ENCODE measurements at regions not wholly inside any gene's neighbourhood (a gene's known extent, or its start where the extent isn't known, plus 50 kb on each side); places are given as distances from the start of the nearest gene placed in this dataset.
"Not testable (repeated sequence)": the region's sequence is repeated elsewhere in the genome, so short reads cannot be mapped to it uniquely, and the experiment has no call there.

- no peak for DNase-seq (ENCODE audit: low spot score)
Measured at GRCh38 chr5:179407191-179408175, 62.2 kb upstream of the ADAMTS2 start.

- DNase-seq (ENCODE audit: low spot score), result no peak
Measured at GRCh38 chr5:179406031-179406961, 61.0 kb upstream of the ADAMTS2 start.

- no peak for DNase-seq (ENCODE audit: low spot score)
Measured at GRCh38 chr5:179405426-179406030, 60.3 kb upstream of the ADAMTS2 start.

GRCh38 chr5:179405054-179405416, 59.8 kb upstream of the ADAMTS2 start:
- no peak for DNase-seq (ENCODE audit: low spot score)

DNA sequence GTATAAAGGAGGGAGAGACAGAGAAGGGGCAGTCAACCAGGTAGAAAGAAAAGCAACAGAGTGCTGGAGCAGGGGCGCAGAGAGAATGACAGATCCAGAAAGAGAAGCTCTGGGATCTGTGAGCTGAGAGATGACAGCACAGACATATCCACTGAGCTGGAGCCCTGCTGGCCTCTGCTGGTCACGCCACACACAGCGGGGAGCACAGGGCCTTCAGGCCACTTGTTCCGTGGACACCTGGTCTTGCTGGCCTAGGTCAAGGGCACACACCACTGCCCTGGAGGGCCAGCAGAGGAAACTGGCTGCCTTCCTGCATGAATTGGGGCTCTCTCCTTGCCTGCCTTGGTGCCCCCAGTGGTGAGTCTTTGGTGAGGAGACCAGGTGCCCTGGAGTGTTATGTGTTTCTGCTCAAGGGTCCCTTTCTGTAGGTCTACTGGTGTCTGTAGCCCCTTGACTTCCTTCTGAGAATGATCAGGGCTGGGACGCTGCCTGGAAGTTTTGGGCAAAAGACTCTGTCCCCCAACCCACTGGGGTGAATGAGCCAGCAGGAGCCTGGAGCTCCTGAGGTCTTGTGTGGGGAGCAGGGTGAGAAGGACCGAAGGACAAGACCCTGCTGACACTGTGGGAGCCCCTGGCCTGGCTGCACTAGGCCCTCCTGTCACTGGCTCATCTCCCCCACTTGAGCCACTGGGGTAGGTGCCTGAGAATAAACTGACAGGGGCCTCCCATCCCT, 59.2 kb upstream of the ADAMTS2 start:
- no peak for DNase-seq (ENCODE audit: low spot score)

- DNase-seq (ENCODE audit: low spot score), result no peak
Measured at GRCh38 chr5:179403426-179404147, 58.3 kb upstream of the ADAMTS2 start.

DNA sequence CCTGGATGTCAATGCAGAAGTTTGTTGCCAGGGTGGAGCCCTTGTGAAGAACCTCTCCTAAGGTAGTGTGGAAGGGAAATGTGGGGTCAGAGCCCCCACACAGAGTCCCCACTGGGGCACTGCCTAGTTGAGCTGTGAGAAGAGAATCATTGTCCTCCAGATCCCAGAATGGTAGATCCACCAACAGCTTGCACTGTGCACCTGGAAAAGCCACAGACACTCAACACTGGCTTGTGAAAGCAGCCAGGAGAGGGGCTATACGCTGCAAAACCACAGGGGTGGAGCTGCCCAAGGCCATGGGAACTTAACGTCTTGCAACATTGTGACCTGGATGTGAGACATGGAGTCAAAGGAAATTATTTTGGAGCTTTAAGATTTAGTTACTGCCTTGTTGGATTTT, 55.2 kb upstream of the ADAMTS2 start:
- not testable (repeated sequence) for DNase-seq (ENCODE audit: low spot score)

DNA sequence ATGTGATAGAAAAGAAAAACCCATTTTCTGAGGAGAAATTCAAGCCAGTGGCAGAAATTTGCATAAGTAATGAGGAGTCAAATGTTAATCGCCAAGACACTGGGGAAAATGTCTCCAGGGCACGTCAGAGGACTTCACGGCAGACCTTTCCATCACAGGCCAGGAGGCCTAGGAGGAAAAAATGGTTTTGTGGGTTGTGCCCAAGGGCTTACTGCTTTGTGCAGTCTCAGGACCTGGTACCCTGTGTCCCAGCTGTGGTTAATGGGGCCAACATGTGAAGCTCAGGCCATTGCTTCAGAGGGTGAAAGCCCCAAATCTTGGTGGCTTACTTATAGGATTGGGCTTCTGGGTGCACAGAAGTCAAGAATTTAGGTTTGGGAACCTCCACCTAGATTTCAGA, 54.8 kb upstream of the ADAMTS2 start:
- no peak for DNase-seq (ENCODE audit: low spot score)

DNA sequence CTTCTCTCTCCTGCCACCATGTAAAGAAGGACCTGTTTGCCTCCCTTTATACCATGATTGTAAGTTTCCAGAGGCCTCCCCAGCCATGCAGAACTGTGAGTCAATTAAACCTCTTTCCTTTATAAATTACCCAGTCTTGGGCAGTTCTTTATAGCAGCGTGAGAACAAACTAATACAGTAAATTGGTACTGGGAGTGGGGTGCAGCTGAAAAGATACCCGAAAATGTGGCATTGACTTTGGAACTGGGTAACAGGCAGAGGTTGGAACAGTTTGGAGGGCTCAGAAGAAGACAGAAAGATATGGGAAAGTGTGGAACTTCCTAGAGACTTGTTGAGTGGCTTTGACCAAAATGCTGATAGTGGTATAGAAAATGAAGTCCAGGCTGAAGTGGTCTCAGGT, 54.1 kb upstream of the ADAMTS2 start:
- not testable (repeated sequence) for DNase-seq (ENCODE audit: low spot score)

GRCh38 chr5:179397516-179397915, 52.3 kb upstream of the ADAMTS2 start:
- no peak for DNase-seq (ENCODE audit: low spot score)
